Lower lobe of right lung (tissue), 2 donors: ENCODE measurements at regions not wholly inside any gene's neighbourhood (a gene's known extent, or its start where the extent isn't known, plus 50 kb on each side); places are given as distances from the start of the nearest gene placed in this dataset.

Experiments
- ATAC-seq, 2 donors: fragments of 200-7000 bp; cut with Tn5 transposase; one replicate each; pipeline ENCODE4 v1.9.1; 2020 to 2022; ENCODE audit warnings: mild to moderate bottlenecking in 2 of 2, moderate library complexity in 2 of 2
- DNase-seq: peaks from one replicate; pipeline ENCODE4 v3.0.0-alpha.2; 2020
- H3K27ac ChIP-seq: fragments of 200-600 bp; one replicate; pipeline ENCODE4 v1.8.0; 2022
- H3K27me3 ChIP-seq: fragments of 200-600 bp; one replicate; pipeline ENCODE4 v1.8.0; 2022; ENCODE audit warnings: low read depth
- H3K36me3 ChIP-seq: fragments of 200-600 bp; one replicate; pipeline ENCODE4 v1.8.0; 2022; ENCODE audit warnings: mild to moderate bottlenecking
- H3K4me1 ChIP-seq: fragments of 200-600 bp; one replicate; pipeline ENCODE4 v1.8.0; 2022
- H3K4me3 ChIP-seq: fragments of 200-600 bp; one replicate; pipeline ENCODE4 v1.8.0; 2022; ENCODE audit warnings: mild to moderate bottlenecking
- H3K9me3 ChIP-seq: fragments of 200-600 bp; one replicate; pipeline ENCODE4 v1.8.0; 2022
- CTCF ChIP-seq: fragments of 200-600 bp; IDR thresholded peaks from one replicate; pipeline ENCODE4 v1.8.0; 2022; ENCODE audit warnings: antibody characterized with exemption, mild to moderate bottlenecking
- intact Hi-C: fragments of 100-400 bp; cut with DNase I; formaldehyde crosslinking; loops from one replicate; pipeline ENCODE4 v1.11.0; 2022
- donor health status: DM: no; HTN: yes; CAD: no; lungs with severe emphysema.

- no peaks in the 10 kb centered on the region for H3K4me1 ChIP-seq
- H3K27me3 ChIP-seq = peaks cover 18% of the 10 kb centered on the region
- no peak for ATAC-seq
- intact Hi-C loops = no loop called here
- no peak overlapping the region for H3K27ac ChIP-seq
- H3K9me3 ChIP-seq = no peaks in the 10 kb centered on the region
- H3K36me3 ChIP-seq = no peaks in the 10 kb centered on the region
- DNase-seq = peak; percentile 20
- H3K4me3 ChIP-seq = no peak overlapping the region
- TF ChIP-seq CTCF = no peak
These were observed 69.7 kb upstream of the NECTIN1 start for GRCh38 chr11:119798656-119799055.

GRCh38 chr11:119797736-119798135 is 68.7 kb upstream of the NECTIN1 start:
- no peaks in the 10 kb centered on the region for H3K36me3 ChIP-seq
- no peaks in the 10 kb centered on the region for H3K9me3 ChIP-seq
- no peak overlapping the region for H3K27ac ChIP-seq
- no peak for TF ChIP-seq CTCF
- H3K4me1 ChIP-seq = no peaks in the 10 kb centered on the region
- peaks cover 18% of the 10 kb centered on the region for H3K27me3 ChIP-seq
- H3K4me3 ChIP-seq = no peak overlapping the region
- no peak for ATAC-seq
- peak; percentile 1 for DNase-seq
- intact Hi-C loops = no loop called here

- Histone ChIP-seq H3K27me3 (peaks cover 18% of the 10 kb centered on the region), H3K4me3 (no peak overlapping the region)
- peak; percentile 10 for DNase-seq
These were observed 68.2 kb upstream of the NECTIN1 start for GRCh38 chr11:119797123-119797611.

GRCh38 chr11:119796363-119797060 is 67.5 kb upstream of the NECTIN1 start:
- Histone ChIP-seq H3K36me3 (no peaks in the 10 kb centered on the region), H3K4me1 (no peaks in the 10 kb centered on the region), H3K27ac (no peak overlapping the region), H3K9me3 (no peaks in the 10 kb centered on the region), H3K4me3 (no peak overlapping the region), H3K27me3 (peaks cover 18% of the 10 kb centered on the region)
- ATAC-seq = no peak
- DNase-seq = no peak
- no peak for TF ChIP-seq CTCF
- intact Hi-C loops = no loop called here

More at GRCh38 chr11:119797123-119797611, 68.2 kb upstream of the NECTIN1 start:
- no peak for ATAC-seq
- Histone ChIP-seq H3K4me1 (no peaks in the 10 kb centered on the region), H3K9me3 (no peaks in the 10 kb centered on the region), H3K36me3 (no peaks in the 10 kb centered on the region), H3K27ac (no peak overlapping the region)
- TF ChIP-seq CTCF = no peak
- intact Hi-C loops = no loop called here

- no peak overlapping the region for H3K4me3 ChIP-seq
- no peaks in the 10 kb centered on the region for H3K36me3 ChIP-seq
- H3K4me1 ChIP-seq = no peaks in the 10 kb centered on the region
- H3K27me3 ChIP-seq = peaks cover 20% of the 10 kb centered on the region
- DNase-seq (no peak), ATAC-seq (no peak)
- H3K27ac ChIP-seq = no peak overlapping the region
- intact Hi-C loops = no loop called here
- H3K9me3 ChIP-seq = no peaks in the 10 kb centered on the region
- no peak for TF ChIP-seq CTCF
These were observed 66.7 kb upstream of the NECTIN1 start for GRCh38 chr11:119795690-119796089.
